ENCODE measurements at regions not wholly inside any gene's neighbourhood (a gene's known extent, or its start where the extent isn't known, plus 50 kb on each side); places are given as distances from the start of the nearest gene placed in this dataset.

- DNase-seq (no peak), ATAC-seq (no peak)
- Histone ChIP-seq H3K27ac (ENCODE audit: low read length) (no peak overlapping the region), H3K4me1 (ENCODE audit: control insufficient read depth, insufficient read depth, low read length) (no peaks in the 10 kb centered on the region), H3K27me3 (ENCODE audit: control insufficient read depth, insufficient read depth) (no peaks in the 10 kb centered on the region), H3K9me3 (ENCODE audit: control insufficient read depth, low read length) (no peaks in the 10 kb centered on the region), H3K4me3 (ENCODE audit: low read length) (no peak overlapping the region)
- intact Hi-C loops (cut with DNase I): no loop called here
- WGBS: 85% methylated on average over 4 of the region's 4 CpGs
Observed at GRCh38 chr4:19104176-19104575, 1082.6 kb upstream of the LCORL start.

GRCh38 chr4:19095491-19096046 is 1074.0 kb upstream of the LCORL start:
- Histone ChIP-seq H3K27me3 (ENCODE audit: control insufficient read depth, insufficient read depth) (no peaks in the 10 kb centered on the region), H3K4me1 (ENCODE audit: control insufficient read depth, insufficient read depth, low read length) (no peaks in the 10 kb centered on the region), H3K4me3 (ENCODE audit: low read length) (no peak overlapping the region), H3K9me3 (ENCODE audit: control insufficient read depth, low read length) (no peaks in the 10 kb centered on the region), H3K27ac (ENCODE audit: low read length) (no peak overlapping the region)
- no peak for DNase-seq
- no peak for ATAC-seq
- WGBS: 68% methylated on average over 5 of the region's 5 CpGs
- intact Hi-C loops (cut with DNase I): no loop called here

GRCh38 chr4:19093951-19094350 is 1072.4 kb upstream of the LCORL start:
- DNase-seq (no peak), ATAC-seq (no peak)
- intact Hi-C loops (cut with DNase I): no loop called here
- H3K27ac ChIP-seq (ENCODE audit: low read length): no peak overlapping the region
- no peaks in the 10 kb centered on the region for H3K9me3 ChIP-seq (ENCODE audit: control insufficient read depth, low read length)
- H3K27me3 ChIP-seq (ENCODE audit: control insufficient read depth, insufficient read depth): no peaks in the 10 kb centered on the region
- H3K4me3 ChIP-seq (ENCODE audit: low read length): no peak overlapping the region
- H3K4me1 ChIP-seq (ENCODE audit: control insufficient read depth, insufficient read depth, low read length): no peaks in the 10 kb centered on the region
- 34% methylated on average over 2 of the region's 2 CpGs for WGBS

- no peak for DNase-seq
- no peak for ATAC-seq
- no peaks in the 10 kb centered on the region for H3K9me3 ChIP-seq (ENCODE audit: control insufficient read depth, low read length)
- no peak overlapping the region for H3K4me3 ChIP-seq (ENCODE audit: low read length)
- no peak overlapping the region for H3K27ac ChIP-seq (ENCODE audit: low read length)
- intact Hi-C loops (cut with DNase I): no loop called here
- no peaks in the 10 kb centered on the region for H3K27me3 ChIP-seq (ENCODE audit: control insufficient read depth, insufficient read depth)
- no peaks in the 10 kb centered on the region for H3K4me1 ChIP-seq (ENCODE audit: control insufficient read depth, insufficient read depth, low read length)
Observed at GRCh38 chr4:19092797-19093196, 1071.2 kb upstream of the LCORL start.

GRCh38 chr4:19074036-19074435 is 1052.5 kb upstream of the LCORL start:
- no peaks in the 10 kb centered on the region for H3K4me1 ChIP-seq (ENCODE audit: control insufficient read depth, insufficient read depth, low read length)
- ATAC-seq (no peak), DNase-seq (no peak)
- H3K4me3 ChIP-seq (ENCODE audit: low read length): no peak overlapping the region
- no peaks in the 10 kb centered on the region for H3K9me3 ChIP-seq (ENCODE audit: control insufficient read depth, low read length)
- H3K27ac ChIP-seq (ENCODE audit: low read length): no peak overlapping the region
- intact Hi-C loops (cut with DNase I): no loop called here
- WGBS: 95% methylated on average over 2 of the region's 2 CpGs
- H3K27me3 ChIP-seq (ENCODE audit: control insufficient read depth, insufficient read depth): no peaks in the 10 kb centered on the region

- Histone ChIP-seq H3K27me3 (ENCODE audit: control insufficient read depth, insufficient read depth) (no peaks in the 10 kb centered on the region), H3K4me1 (ENCODE audit: control insufficient read depth, insufficient read depth, low read length) (no peaks in the 10 kb centered on the region), H3K27ac (ENCODE audit: low read length) (no peak overlapping the region), H3K9me3 (ENCODE audit: control insufficient read depth, low read length) (no peaks in the 10 kb centered on the region), H3K4me3 (ENCODE audit: low read length) (no peak overlapping the region)
- ATAC-seq (no peak), DNase-seq (no peak)
- WGBS: 75% methylated on average over 5 of the region's 5 CpGs
- intact Hi-C loops (cut with DNase I): no loop called here
Observed at GRCh38 chr4:19063662-19064061, 1042.1 kb upstream of the LCORL start.

GRCh38 chr4:19054916-19055315 is 1033.4 kb upstream of the LCORL start:
- Histone ChIP-seq H3K4me3 (ENCODE audit: low read length) (no peak overlapping the region), H3K27ac (ENCODE audit: low read length) (no peak overlapping the region), H3K9me3 (ENCODE audit: control insufficient read depth, low read length) (no peaks in the 10 kb centered on the region), H3K27me3 (ENCODE audit: control insufficient read depth, insufficient read depth) (no peaks in the 10 kb centered on the region), H3K4me1 (ENCODE audit: control insufficient read depth, insufficient read depth, low read length) (no peaks in the 10 kb centered on the region)
- ATAC-seq (no peak), DNase-seq (no peak)
- 61% methylated on average over 1 of the region's 1 CpG for WGBS
- intact Hi-C loops (cut with DNase I): no loop called here

GRCh38 chr4:19051831-19052230 is 1030.3 kb upstream of the LCORL start:
- no peaks in the 10 kb centered on the region for H3K9me3 ChIP-seq (ENCODE audit: control insufficient read depth, low read length)
- 41% methylated on average over 5 of the region's 5 CpGs for WGBS
- no peak for ATAC-seq
- no peaks in the 10 kb centered on the region for H3K27me3 ChIP-seq (ENCODE audit: control insufficient read depth, insufficient read depth)
- no peak overlapping the region for H3K4me3 ChIP-seq (ENCODE audit: low read length)
- DNase-seq: no peak
- intact Hi-C loops (cut with DNase I): no loop called here
- H3K4me1 ChIP-seq (ENCODE audit: control insufficient read depth, insufficient read depth, low read length): no peaks in the 10 kb centered on the region
- H3K27ac ChIP-seq (ENCODE audit: low read length): no peak overlapping the region

GRCh38 chr4:19047279-19047880 is 1025.8 kb upstream of the LCORL start:
- DNase-seq: no peak
- no peaks in the 10 kb centered on the region for H3K4me1 ChIP-seq (ENCODE audit: control insufficient read depth, insufficient read depth, low read length)
- intact Hi-C loops (cut with DNase I): no loop called here
- no peaks in the 10 kb centered on the region for H3K27me3 ChIP-seq (ENCODE audit: control insufficient read depth, insufficient read depth)
- ATAC-seq: no peak
- WGBS: 69% methylated on average over 2 of the region's 2 CpGs
- no peak overlapping the region for H3K4me3 ChIP-seq (ENCODE audit: low read length)
- H3K27ac ChIP-seq (ENCODE audit: low read length): no peak overlapping the region
- no peaks in the 10 kb centered on the region for H3K9me3 ChIP-seq (ENCODE audit: control insufficient read depth, low read length)

GRCh38 chr4:19039816-19040215 is 1018.3 kb upstream of the LCORL start:
- no peak overlapping the region for H3K4me3 ChIP-seq (ENCODE audit: low read length)
- intact Hi-C loops (cut with DNase I): no loop called here
- ATAC-seq: no peak
- no peak for DNase-seq
- WGBS: 85% methylated on average over 3 of the region's 3 CpGs
- no peaks in the 10 kb centered on the region for H3K9me3 ChIP-seq (ENCODE audit: control insufficient read depth, low read length)
- H3K27me3 ChIP-seq (ENCODE audit: control insufficient read depth, insufficient read depth): no peaks in the 10 kb centered on the region
- H3K27ac ChIP-seq (ENCODE audit: low read length): no peak overlapping the region
- no peaks in the 10 kb centered on the region for H3K4me1 ChIP-seq (ENCODE audit: control insufficient read depth, insufficient read depth, low read length)

- DNase-seq (no peak), ATAC-seq (no peak)
- H3K27me3 ChIP-seq (ENCODE audit: control insufficient read depth, insufficient read depth): no peaks in the 10 kb centered on the region
- intact Hi-C loops (cut with DNase I): no loop called here
- H3K27ac ChIP-seq (ENCODE audit: low read length): no peak overlapping the region
- H3K9me3 ChIP-seq (ENCODE audit: control insufficient read depth, low read length): no peaks in the 10 kb centered on the region
- no peaks in the 10 kb centered on the region for H3K4me1 ChIP-seq (ENCODE audit: control insufficient read depth, insufficient read depth, low read length)
- H3K4me3 ChIP-seq (ENCODE audit: low read length): no peak overlapping the region
Observed at GRCh38 chr4:19038231-19038630, 1016.7 kb upstream of the LCORL start.

Data from right cardiac atrium (tissue), 5 donors.